NCI-H2029 treated with DMSO at 0.1 percent for 48 hours (cell line): ENCODE measurements at regions not wholly inside any gene's neighbourhood (a gene's known extent, or its start where the extent isn't known, plus 50 kb on each side); places are given as distances from the start of the nearest gene placed in this dataset.

ENCODE experiments used
- DNase-seq: peaks from one replicate; lab custom pipeline; 2025; lab: John Stamatoyannopoulos, UW

- DNase-seq: no peak
These were observed 96.5 kb upstream of the CRHR1 start for GRCh38 chr17:45687594-45687993.

- no peak for DNase-seq
These were observed 95.8 kb upstream of the CRHR1 start for GRCh38 chr17:45688353-45688752.

GRCh38 chr17:45688820-45689219 is 95.3 kb upstream of the CRHR1 start:
- DNase-seq: no peak

- DNase-seq: no peak
These were observed 94.7 kb upstream of the CRHR1 start for GRCh38 chr17:45689451-45689850.

GRCh38 chr17:45690625-45691275 is 93.4 kb upstream of the CRHR1 start:
- no peak for DNase-seq

GRCh38 chr17:45692661-45693060 is 91.5 kb upstream of the CRHR1 start:
- DNase-seq: no peak

- DNase-seq: no peak
These were observed 90.3 kb upstream of the CRHR1 start for GRCh38 chr17:45693792-45694191.

GRCh38 chr17:45696442-45696841 is 87.7 kb upstream of the CRHR1 start:
- no peak for DNase-seq

GRCh38 chr17:45697076-45697475 is 87.0 kb upstream of the CRHR1 start:
- DNase-seq: no peak

- no peak for DNase-seq
These were observed 83.7 kb upstream of the CRHR1 start for GRCh38 chr17:45700171-45701090.

- no peak for DNase-seq
These were observed 81.4 kb upstream of the CRHR1 start for GRCh38 chr17:45702666-45703266.

GRCh38 chr17:45703348-45703747 is 80.8 kb upstream of the CRHR1 start:
- DNase-seq: no peak

- DNase-seq: no peak
These were observed 80.3 kb upstream of the CRHR1 start for GRCh38 chr17:45703806-45704205.

GRCh38 chr17:45704251-45704650 is 79.9 kb upstream of the CRHR1 start:
- no peak for DNase-seq

GRCh38 chr17:45705123-45706009 is 78.8 kb upstream of the CRHR1 start:
- no peak for DNase-seq

- DNase-seq: no peak
These were observed 78.1 kb upstream of the CRHR1 start for GRCh38 chr17:45706033-45706432.

- no peak for DNase-seq
These were observed 75.3 kb upstream of the CRHR1 start for GRCh38 chr17:45708707-45709290.

GRCh38 chr17:45709728-45710288 is 74.3 kb upstream of the CRHR1 start:
- no peak for DNase-seq

- DNase-seq: no peak
These were observed 68.3 kb upstream of the CRHR1 start for GRCh38 chr17:45715787-45716186.

- DNase-seq: no peak
These were observed 65.3 kb upstream of the CRHR1 start for GRCh38 chr17:45718791-45719190.

GRCh38 chr17:45719335-45720071 is 64.6 kb upstream of the CRHR1 start:
- no peak for DNase-seq
